ENCODE measurements at regions not wholly inside any gene's neighbourhood (a gene's known extent, or its start where the extent isn't known, plus 50 kb on each side); places are given as distances from the start of the nearest gene placed in this dataset.

DNA sequence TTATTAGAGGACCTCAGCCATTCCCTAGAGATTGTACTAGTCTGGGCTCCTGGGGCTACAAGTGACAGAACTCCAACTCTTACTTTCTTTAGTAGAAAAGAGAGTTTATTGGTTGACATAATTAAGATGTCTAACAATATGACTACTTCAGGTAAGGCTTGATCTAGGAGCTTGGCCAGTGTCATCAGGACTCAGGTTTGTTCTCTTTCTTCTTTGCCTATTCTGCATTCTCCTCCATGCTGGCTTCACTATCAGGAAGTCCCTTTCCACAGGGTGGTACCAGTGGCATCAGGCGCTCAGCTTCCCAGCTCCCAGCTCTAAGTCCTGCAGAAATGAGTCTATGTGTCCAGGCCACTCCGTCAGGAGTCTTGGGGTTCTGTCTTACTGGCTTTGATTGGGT, 286.1 kb upstream of the EEF2KMT start:
- 83 to 100% methylated on average over 2 of the region's 2 CpGs for WGBS, 2 donors
- no peaks in the 10 kb centered on the region for H3K27me3 ChIP-seq
- no peaks in the 10 kb centered on the region for H3K4me1 ChIP-seq
- no peaks in the 10 kb centered on the region for H3K9me3 ChIP-seq
- DNase-seq: no peak
- H3K36me3 ChIP-seq (ENCODE audit: low read depth, missing control alignments): no peaks in the 10 kb centered on the region
- intact Hi-C loops (cut with DNase I; ENCODE audit: low total_unique reads): no loop called here
- TF ChIP-seq, protein P1, sequence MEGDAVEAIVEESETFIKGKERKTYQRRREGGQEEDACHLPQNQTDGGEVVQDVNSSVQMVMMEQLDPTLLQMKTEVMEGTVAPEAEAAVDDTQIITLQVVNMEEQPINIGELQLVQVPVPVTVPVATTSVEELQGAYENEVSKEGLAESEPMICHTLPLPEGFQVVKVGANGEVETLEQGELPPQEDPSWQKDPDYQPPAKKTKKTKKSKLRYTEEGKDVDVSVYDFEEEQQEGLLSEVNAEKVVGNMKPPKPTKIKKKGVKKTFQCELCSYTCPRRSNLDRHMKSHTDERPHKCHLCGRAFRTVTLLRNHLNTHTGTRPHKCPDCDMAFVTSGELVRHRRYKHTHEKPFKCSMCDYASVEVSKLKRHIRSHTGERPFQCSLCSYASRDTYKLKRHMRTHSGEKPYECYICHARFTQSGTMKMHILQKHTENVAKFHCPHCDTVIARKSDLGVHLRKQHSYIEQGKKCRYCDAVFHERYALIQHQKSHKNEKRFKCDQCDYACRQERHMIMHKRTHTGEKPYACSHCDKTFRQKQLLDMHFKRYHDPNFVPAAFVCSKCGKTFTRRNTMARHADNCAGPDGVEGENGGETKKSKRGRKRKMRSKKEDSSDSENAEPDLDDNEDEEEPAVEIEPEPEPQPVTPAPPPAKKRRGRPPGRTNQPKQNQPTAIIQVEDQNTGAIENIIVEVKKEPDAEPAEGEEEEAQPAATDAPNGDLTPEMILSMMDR (IDR thresholded peaks at IDR 0.05): no peak
- no peak overlapping the region for H3K27ac ChIP-seq
- no peak overlapping the region for H3K4me3 ChIP-seq

DNA sequence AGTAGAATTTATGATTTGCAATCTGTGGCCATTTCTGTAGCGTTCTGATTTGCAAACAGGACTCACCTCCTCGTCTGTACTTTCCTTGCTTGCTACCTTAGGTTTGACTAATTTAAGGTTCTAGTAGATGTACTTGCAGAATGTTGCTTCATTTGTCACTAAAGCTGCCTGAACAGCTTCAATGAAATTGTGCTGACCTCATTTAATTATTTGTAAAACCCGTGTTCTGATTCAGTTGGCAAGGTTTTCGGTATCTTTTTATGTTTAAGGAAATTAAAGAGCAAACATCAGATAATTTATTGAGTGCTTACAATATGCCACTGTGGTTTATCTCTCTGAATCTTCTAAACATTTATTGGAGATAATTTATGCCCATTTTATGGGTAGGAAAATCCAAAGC, 284.9 kb upstream of the EEF2KMT start:
- no peaks in the 10 kb centered on the region for H3K36me3 ChIP-seq (ENCODE audit: low read depth, missing control alignments)
- no peaks in the 10 kb centered on the region for H3K27me3 ChIP-seq
- WGBS, 2 donors: 80 to 89% methylated on average over 4 of the region's 4 CpGs
- no peak for DNase-seq
- intact Hi-C loops (cut with DNase I; ENCODE audit: low total_unique reads): no loop called here
- H3K4me3 ChIP-seq: no peak overlapping the region
- H3K4me1 ChIP-seq: no peaks in the 10 kb centered on the region
- no peaks in the 10 kb centered on the region for H3K9me3 ChIP-seq
- H3K27ac ChIP-seq: no peak overlapping the region
- TF ChIP-seq, protein P1 (IDR thresholded peaks at IDR 0.05): no peak
- no peak for TF ChIP-seq POLR2A (IDR thresholded peaks at IDR 0.05)

GRCh38 chr16:5381481-5381880, 283.9 kb upstream of the EEF2KMT start:
- no peak for DNase-seq
- H3K27ac ChIP-seq: no peak overlapping the region
- H3K4me3 ChIP-seq: no peak overlapping the region
- H3K27me3 ChIP-seq: no peaks in the 10 kb centered on the region
- intact Hi-C loops (cut with DNase I; ENCODE audit: low total_unique reads): no loop called here
- H3K36me3 ChIP-seq (ENCODE audit: low read depth, missing control alignments): no peaks in the 10 kb centered on the region
- H3K4me1 ChIP-seq: no peaks in the 10 kb centered on the region
- WGBS, 2 donors: 57 to 63% methylated on average over 3 of the region's 3 CpGs
- no peaks in the 10 kb centered on the region for H3K9me3 ChIP-seq
- no peak for TF ChIP-seq POLR2A (IDR thresholded peaks at IDR 0.05)
- TF ChIP-seq, protein P1 (IDR thresholded peaks at IDR 0.05): no peak

GRCh38 chr16:5379954-5380353, 282.4 kb upstream of the EEF2KMT start:
- intact Hi-C loops (cut with DNase I; ENCODE audit: low total_unique reads): no loop called here
- TF ChIP-seq, protein P1 (IDR thresholded peaks at IDR 0.05): no peak
- no peak for TF ChIP-seq POLR2A (IDR thresholded peaks at IDR 0.05)
- WGBS, 2 donors: 81 to 82% methylated on average over 7 to 10 of the region's 10 CpGs
- Histone ChIP-seq H3K4me1 (no peaks in the 10 kb centered on the region), H3K27me3 (no peaks in the 10 kb centered on the region), H3K4me3 (no peak overlapping the region), H3K27ac (no peak overlapping the region), H3K9me3 (no peaks in the 10 kb centered on the region), H3K36me3 (ENCODE audit: low read depth, missing control alignments) (no peaks in the 10 kb centered on the region)
- no peak for DNase-seq

DNA sequence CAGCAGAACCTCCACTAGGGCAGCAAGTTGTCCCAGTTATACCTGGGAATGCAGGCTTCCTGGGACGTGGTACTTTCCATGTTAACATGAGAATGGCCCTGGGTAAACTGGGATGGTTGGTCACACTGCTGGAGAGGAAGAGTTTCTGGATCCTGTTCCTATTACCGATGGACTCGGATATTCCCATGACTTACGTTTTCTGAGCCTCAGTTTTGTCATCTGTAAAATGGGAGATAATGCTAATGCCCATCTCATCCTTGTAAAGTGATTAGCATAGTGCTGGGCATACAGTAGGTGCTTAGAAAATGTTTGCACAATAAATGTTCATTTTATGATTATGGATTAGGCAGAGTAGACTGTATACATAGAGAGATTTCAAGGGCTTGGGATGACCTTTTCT, 280.9 kb upstream of the EEF2KMT start:
- H3K4me3 ChIP-seq: no peak overlapping the region
- H3K27me3 ChIP-seq: no peaks in the 10 kb centered on the region
- 82 to 86% methylated on average over 4 of the region's 4 CpGs for WGBS, 2 donors
- no peak overlapping the region for H3K27ac ChIP-seq
- no peak for DNase-seq
- intact Hi-C loops (cut with DNase I; ENCODE audit: low total_unique reads): no loop called here
- no peaks in the 10 kb centered on the region for H3K4me1 ChIP-seq
- no peaks in the 10 kb centered on the region for H3K9me3 ChIP-seq
- H3K36me3 ChIP-seq (ENCODE audit: low read depth, missing control alignments): no peaks in the 10 kb centered on the region
- TF ChIP-seq POLR2A (IDR thresholded peaks at IDR 0.05): no peak
- TF ChIP-seq, protein P1 (IDR thresholded peaks at IDR 0.05): no peak
